Activated naive CD8-positive, alpha-beta T cell treated with anti-CD3 and anti-CD28 coated beads, Interleukin-2, amount 50 U/mL, for 24 hours (primary cell): ENCODE measurements at regions not wholly inside any gene's neighbourhood (a gene's known extent, or its start where the extent isn't known, plus 50 kb on each side); places are given as distances from the start of the nearest gene placed in this dataset.

Experiments
- ATAC-seq: fragments of 150-1000 bp; cut with Tn5 transposase; one replicate; pipeline ENCODE4 v1.10.0; 2021
- DNase-seq: peaks from one replicate; pipeline ENCODE4 v3.0.0; 2021
- H3K27ac Mint-ChIP-seq: one replicate; pipeline ENCODE4 v1.8.0; 2021; ENCODE audit warnings: mild to moderate bottlenecking, mixed read lengths
- H3K27me3 Mint-ChIP-seq: one replicate; pipeline ENCODE4 v1.8.0; 2021; ENCODE audit warnings: mixed read lengths
- H3K36me3 Mint-ChIP-seq: one replicate; pipeline ENCODE4 v1.8.0; 2021; ENCODE audit warnings: low read depth, mixed read lengths
- H3K4me1 Mint-ChIP-seq: one replicate; pipeline ENCODE4 v1.8.0; 2021; ENCODE audit warnings: mixed read lengths
- H3K4me3 Mint-ChIP-seq: one replicate; pipeline ENCODE4 v1.8.0; 2021; ENCODE audit warnings: mild to moderate bottlenecking, moderate library complexity, mixed read lengths
- H3K9me3 Mint-ChIP-seq: one replicate; pipeline ENCODE4 v1.8.0; 2021; ENCODE audit warnings: mixed read lengths

GRCh38 chr3:111244760-111245159 lies 173.1 kb downstream of the NECTIN3 start:
- Mint-ChIP-seq H3K27ac (no peak overlapping the region), H3K27me3 (no peaks in the 10 kb centered on the region), H3K4me1 (peaks cover 3% of the 10 kb centered on the region), H3K4me3 (no peak overlapping the region), H3K36me3 (peaks cover 2% of the 10 kb centered on the region), H3K9me3 (peaks cover 17% of the 10 kb centered on the region)
- DNase-seq (no peak), ATAC-seq (no peak)

- DNase-seq (no peak), ATAC-seq (no peak)
- Mint-ChIP-seq H3K27me3 (no peaks in the 10 kb centered on the region), H3K4me1 (peaks cover 3% of the 10 kb centered on the region), H3K27ac (no peak overlapping the region), H3K9me3 (peaks cover 12% of the 10 kb centered on the region), H3K36me3 (no peaks in the 10 kb centered on the region), H3K4me3 (no peak overlapping the region)
These were observed 175.5 kb downstream of the NECTIN3 start for GRCh38 chr3:111246967-111247760.

GRCh38 chr3:111248406-111248805 lies 176.8 kb downstream of the NECTIN3 start:
- Mint-ChIP-seq H3K27me3 (no peaks in the 10 kb centered on the region), H3K9me3 (peaks cover 12% of the 10 kb centered on the region), H3K4me1 (peaks cover 8% of the 10 kb centered on the region), H3K4me3 (no peak overlapping the region), H3K27ac (no peak overlapping the region), H3K36me3 (no peaks in the 10 kb centered on the region)
- ATAC-seq = no peak
- DNase-seq = no peak

- H3K27ac Mint-ChIP-seq = no peak overlapping the region
- ATAC-seq = no peak
These were observed 177.8 kb downstream of the NECTIN3 start for GRCh38 chr3:111249421-111249820.

GRCh38 chr3:111252779-111253178 lies 181.2 kb downstream of the NECTIN3 start:
- Mint-ChIP-seq H3K36me3 (no peaks in the 10 kb centered on the region), H3K27ac (no peak overlapping the region), H3K9me3 (no peaks in the 10 kb centered on the region), H3K4me3 (no peak overlapping the region), H3K27me3 (no peaks in the 10 kb centered on the region), H3K4me1 (peaks cover 16% of the 10 kb centered on the region)
- ATAC-seq = no peak
- DNase-seq = no peak

More at GRCh38 chr3:111249421-111249820, 177.8 kb downstream of the NECTIN3 start:
- Mint-ChIP-seq H3K4me3 (no peak overlapping the region), H3K36me3 (no peaks in the 10 kb centered on the region), H3K27me3 (no peaks in the 10 kb centered on the region), H3K9me3 (peaks cover 6% of the 10 kb centered on the region), H3K4me1 (peaks cover 17% of the 10 kb centered on the region)
- no peak for DNase-seq

GRCh38 chr3:111253733-111254132 lies 182.1 kb downstream of the NECTIN3 start:
- H3K4me1 Mint-ChIP-seq = peaks cover 16% of the 10 kb centered on the region
- H3K9me3 Mint-ChIP-seq = no peaks in the 10 kb centered on the region
- no peaks in the 10 kb centered on the region for H3K27me3 Mint-ChIP-seq
- H3K4me3 Mint-ChIP-seq = no peak overlapping the region
- no peak overlapping the region for H3K27ac Mint-ChIP-seq
- no peaks in the 10 kb centered on the region for H3K36me3 Mint-ChIP-seq
- ATAC-seq (no peak), DNase-seq (no peak)

- no peak overlapping the region for H3K4me3 Mint-ChIP-seq
- H3K4me1 Mint-ChIP-seq = peaks cover 16% of the 10 kb centered on the region
- peaks cover 3% of the 10 kb centered on the region for H3K36me3 Mint-ChIP-seq
- no peaks in the 10 kb centered on the region for H3K27me3 Mint-ChIP-seq
- ATAC-seq = peak; percentile 54
- H3K9me3 Mint-ChIP-seq = peaks cover 13% of the 10 kb centered on the region
- no peak for DNase-seq
- no peak overlapping the region for H3K27ac Mint-ChIP-seq
These were observed 189.3 kb downstream of the NECTIN3 start for GRCh38 chr3:111260878-111261277.

GRCh38 chr3:111269777-111270176 lies 198.2 kb downstream of the NECTIN3 start:
- H3K4me3 Mint-ChIP-seq = no peak overlapping the region
- peaks cover 5% of the 10 kb centered on the region for H3K4me1 Mint-ChIP-seq
- H3K9me3 Mint-ChIP-seq = peaks cover 4% of the 10 kb centered on the region
- no peaks in the 10 kb centered on the region for H3K36me3 Mint-ChIP-seq
- DNase-seq = no peak
- H3K27ac Mint-ChIP-seq = no peak overlapping the region
- ATAC-seq = peak; percentile 40
- no peaks in the 10 kb centered on the region for H3K27me3 Mint-ChIP-seq

- Mint-ChIP-seq H3K27ac (no peak overlapping the region), H3K36me3 (no peaks in the 10 kb centered on the region), H3K27me3 (no peaks in the 10 kb centered on the region), H3K4me1 (peaks cover 20% of the 10 kb centered on the region), H3K4me3 (no peak overlapping the region), H3K9me3 (no peaks in the 10 kb centered on the region)
- DNase-seq = no peak
- ATAC-seq = no peak
These were observed 205.6 kb downstream of the NECTIN3 start for GRCh38 chr3:111277226-111277625.

GRCh38 chr3:111278959-111279358 lies 207.3 kb downstream of the NECTIN3 start:
- no peaks in the 10 kb centered on the region for H3K9me3 Mint-ChIP-seq
- H3K4me3 Mint-ChIP-seq = no peak overlapping the region
- DNase-seq = no peak
- H3K27ac Mint-ChIP-seq = no peak overlapping the region
- H3K36me3 Mint-ChIP-seq = no peaks in the 10 kb centered on the region
- no peaks in the 10 kb centered on the region for H3K27me3 Mint-ChIP-seq
- ATAC-seq = no peak
- H3K4me1 Mint-ChIP-seq = peaks cover 26% of the 10 kb centered on the region

GRCh38 chr3:111282024-111282423 lies 210.4 kb downstream of the NECTIN3 start:
- no peaks in the 10 kb centered on the region for H3K27me3 Mint-ChIP-seq
- DNase-seq (peak; percentile 8), ATAC-seq (peak; percentile 72)
- no peaks in the 10 kb centered on the region for H3K36me3 Mint-ChIP-seq
- H3K9me3 Mint-ChIP-seq = no peaks in the 10 kb centered on the region
- H3K4me1 Mint-ChIP-seq = peaks cover 27% of the 10 kb centered on the region
- no peak overlapping the region for H3K27ac Mint-ChIP-seq
- H3K4me3 Mint-ChIP-seq = no peak overlapping the region

GRCh38 chr3:111283165-111283564 lies 211.5 kb downstream of the NECTIN3 start:
- no peaks in the 10 kb centered on the region for H3K27me3 Mint-ChIP-seq
- H3K9me3 Mint-ChIP-seq = no peaks in the 10 kb centered on the region
- no peak overlapping the region for H3K4me3 Mint-ChIP-seq
- no peak overlapping the region for H3K27ac Mint-ChIP-seq
- H3K36me3 Mint-ChIP-seq = no peaks in the 10 kb centered on the region
- DNase-seq (no peak), ATAC-seq (no peak)
- H3K4me1 Mint-ChIP-seq = peaks cover 22% of the 10 kb centered on the region

GRCh38 chr3:111284503-111285183 lies 213.0 kb downstream of the NECTIN3 start:
- Mint-ChIP-seq H3K27ac (no peak overlapping the region), H3K4me3 (no peak overlapping the region), H3K36me3 (no peaks in the 10 kb centered on the region), H3K4me1 (peaks cover 22% of the 10 kb centered on the region), H3K9me3 (no peaks in the 10 kb centered on the region), H3K27me3 (no peaks in the 10 kb centered on the region)
- no peak for DNase-seq
- no peak for ATAC-seq

- no peak overlapping the region for H3K4me3 Mint-ChIP-seq
- DNase-seq (no peak), ATAC-seq (no peak)
- peaks cover 22% of the 10 kb centered on the region for H3K4me1 Mint-ChIP-seq
- no peaks in the 10 kb centered on the region for H3K27me3 Mint-ChIP-seq
- H3K27ac Mint-ChIP-seq = no peak overlapping the region
- no peaks in the 10 kb centered on the region for H3K36me3 Mint-ChIP-seq
- no peaks in the 10 kb centered on the region for H3K9me3 Mint-ChIP-seq
These were observed 213.5 kb downstream of the NECTIN3 start for GRCh38 chr3:111285184-111285538.

GRCh38 chr3:111285694-111286093 lies 214.1 kb downstream of the NECTIN3 start:
- Mint-ChIP-seq H3K9me3 (no peaks in the 10 kb centered on the region), H3K27me3 (no peaks in the 10 kb centered on the region), H3K36me3 (peaks cover 1% of the 10 kb centered on the region), H3K4me1 (peaks cover 22% of the 10 kb centered on the region), H3K27ac (no peak overlapping the region), H3K4me3 (no peak overlapping the region)
- DNase-seq = no peak
- no peak for ATAC-seq
